Astrocyte (in vitro differentiated cells and primary cell): ENCODE measurements at regions not wholly inside any gene's neighbourhood (a gene's known extent, or its start where the extent isn't known, plus 50 kb on each side); places are given as distances from the start of the nearest gene placed in this dataset.

Experiments used
- CTCF ChIP-seq: IDR thresholded peaks from 2 replicates; pipeline ENCODE4 v1.5.1; 2011; ENCODE audit warnings: low read depth, mild to moderate bottlenecking, inconsistent platforms, low read length, moderate library complexity; ENCODE audit not compliant: insufficient read depth
- EZH2 ChIP-seq: IDR thresholded peaks from 2 replicates; pipeline ENCODE4 v1.6.1; 2012; ENCODE audit warnings: mild to moderate bottlenecking, low read length, inconsistent platforms; ENCODE audit not compliant: insufficient read depth

- no peak for TF ChIP-seq CTCF
- TF ChIP-seq EZH2, result no peak
These were observed 530.3 kb upstream of the ACO1 start for GRCh38 chr9:31854187-31854586.
